ENCODE measurements at regions not wholly inside any gene's neighbourhood (a gene's known extent, or its start where the extent isn't known, plus 50 kb on each side); places are given as distances from the start of the nearest gene placed in this dataset.
A peak's percentile ranks its signal among the peaks of the same experiment; 100 is the strongest.
"Not testable (repeated sequence)": the region's sequence is repeated elsewhere in the genome, so short reads cannot be mapped to it uniquely, and the experiment has no call there.

- no peak for DNase-seq
Observed at GRCh38 chr5:28355831-28356230, 1317.4 kb upstream of the CDH9 start.

GRCh38 chr5:28346696-28347095 lies 1308.3 kb upstream of the CDH9 start:
- DNase-seq, result no peak

- peak in 1 of 51 donors; percentile 7 for DNase-seq
Observed at GRCh38 chr5:28344836-28345433, 1306.5 kb upstream of the CDH9 start.

- DNase-seq, result no peak
Observed at GRCh38 chr5:28329176-28329575, 1290.8 kb upstream of the CDH9 start.

- DNase-seq, result no peak
Observed at GRCh38 chr5:28328681-28329080, 1290.3 kb upstream of the CDH9 start.

GRCh38 chr5:28324174-28324573 lies 1285.8 kb upstream of the CDH9 start:
- no peak for DNase-seq

- no peak for DNase-seq
Observed at GRCh38 chr5:28313953-28314352, 1275.6 kb upstream of the CDH9 start.

- no peak for DNase-seq
Observed at GRCh38 chr5:28313321-28313951, 1275.0 kb upstream of the CDH9 start.

- DNase-seq, result no peak
Observed at GRCh38 chr5:28310696-28311095, 1272.3 kb upstream of the CDH9 start.

- no peak for DNase-seq
Observed at GRCh38 chr5:28305891-28306290, 1267.5 kb upstream of the CDH9 start.

GRCh38 chr5:28301712-28302111 lies 1263.3 kb upstream of the CDH9 start:
- DNase-seq, result no peak

- no peak for DNase-seq
Observed at GRCh38 chr5:28296254-28297013, 1258.0 kb upstream of the CDH9 start.

- not testable (repeated sequence) for DNase-seq
Observed at GRCh38 chr5:28287021-28287420, 1248.6 kb upstream of the CDH9 start.

GRCh38 chr5:28286566-28286965 lies 1248.2 kb upstream of the CDH9 start:
- DNase-seq, result no peak

GRCh38 chr5:28284788-28285187 lies 1246.4 kb upstream of the CDH9 start:
- DNase-seq, result no peak

- DNase-seq, result no peak
Observed at GRCh38 chr5:28281351-28281750, 1243.0 kb upstream of the CDH9 start.

GRCh38 chr5:28275931-28276330 lies 1237.5 kb upstream of the CDH9 start:
- DNase-seq, result no peak

- DNase-seq, result no peak
Observed at GRCh38 chr5:28269978-28270377, 1231.6 kb upstream of the CDH9 start.

GRCh38 chr5:28265877-28266276 lies 1227.5 kb upstream of the CDH9 start:
- DNase-seq, result no peak

- no peak for DNase-seq
Observed at GRCh38 chr5:28254846-28255245, 1216.5 kb upstream of the CDH9 start.

GRCh38 chr5:28253431-28253830 lies 1215.0 kb upstream of the CDH9 start:
- DNase-seq, result no peak

- DNase-seq, result no peak
Observed at GRCh38 chr5:28249771-28250415, 1211.5 kb upstream of the CDH9 start.
